GM12878 (cell line): ENCODE measurements at regions not wholly inside any gene's neighbourhood (a gene's known extent, or its start where the extent isn't known, plus 50 kb on each side); places are given as distances from the start of the nearest gene placed in this dataset.

Experiments
- ATAC-seq: fragments of 200-7000 bp; cut with Tn5 transposase; 3 replicates; pipeline ENCODE4 v1.9.1; 2020; ENCODE audit warnings: mild to moderate bottlenecking, moderate library complexity
- BruUV-seq: library from RNA; stranded (reverse); fragments of 400-500 nt; replicated peaks from 2 replicates; lab custom pipeline; 2021; lab: Mats Ljungman, UMichigan
- CTCF ChIA-PET: fragments of 300-600 bp; sonication (Branson Sonifier 250); formaldehyde crosslinking; extraction: SDS; loops from one replicate; lab custom pipeline; 2021; ENCODE audit warnings: inconsistent platforms; lab: Yijun Ruan, JAX
- POLR2A ChIA-PET: fragments of 350-600 bp; formaldehyde crosslinking; extraction: SDS; loops from one replicate; lab custom pipeline; 2021; ENCODE audit warnings: inconsistent platforms; lab: Charles Lee
- RAD21 ChIA-PET: fragments of 300-600 bp; sonication (Branson Sonifier 250); formaldehyde crosslinking; loops from one replicate; lab custom pipeline; 2023; ENCODE audit warnings: antibody characterized with exemption; ENCODE audit not compliant: unreplicated experiment; lab: Charles Lee
- SMC1A ChIA-PET: fragments of 300-600 bp; sonication (Branson Sonifier 250); formaldehyde crosslinking; loops from one replicate; lab custom pipeline; 2023; ENCODE audit not compliant: unreplicated experiment, uncharacterized antibody; lab: Charles Lee
- DNase-seq: peaks from one replicate; pipeline ENCODE4 v3.0.0-alpha.2; 2011; ENCODE audit warnings: low read depth, low spot score
- FAIRE-seq: peaks from 3 replicates; lab custom pipeline; 2011; peaks lifted over from hg19 to GRCh38; lab: Jason Lieb, UNC
- H2AFZ ChIP-seq: 2 replicates; pipeline ENCODE4 v1.6.0; 2011; ENCODE audit warnings: low read depth, low read length, control low read depth; ENCODE audit not compliant: control insufficient read depth
- H3K27ac ChIP-seq: 2 replicates; pipeline ENCODE4 v1.5.1; 2011; ENCODE audit warnings: control low read depth; ENCODE audit not compliant: control insufficient read depth, insufficient read depth
- H3K27me3 ChIP-seq, 2 experiments: replicated peaks in 1 of 2; 2 replicates each; pipeline versions ENCODE4 v1.6.0 to v1.6.1; 2011; ENCODE audit warnings: low read length in 1 of 2; ENCODE audit not compliant: control insufficient read depth in 2 of 2, insufficient read depth in 2 of 2
- H3K36me3 ChIP-seq, 2 experiments: 2 replicates each; pipeline ENCODE4 v1.5.1; 2011; ENCODE audit warnings: low read length in 1 of 2; ENCODE audit not compliant: control insufficient read depth in 2 of 2, insufficient read depth in 2 of 2
- H3K4me1 ChIP-seq: 2 replicates; pipeline ENCODE4 v1.6.1; 2011; ENCODE audit warnings: mild to moderate bottlenecking, low read length, moderate library complexity, mixed read lengths; ENCODE audit not compliant: control insufficient read depth, insufficient read depth
- H3K4me2 ChIP-seq: 2 replicates; pipeline ENCODE4 v1.6.0; 2011; ENCODE audit warnings: control low read depth; ENCODE audit not compliant: control insufficient read depth, insufficient read depth
- H3K4me3 ChIP-seq: fragments of 200-600 bp; sonication (generic); 2 replicates; pipeline ENCODE4 v1.5.1; 2016
- H3K79me2 ChIP-seq: 2 replicates; pipeline ENCODE4 v1.6.0; 2011; ENCODE audit warnings: low read length; ENCODE audit not compliant: control insufficient read depth, insufficient read depth
- H3K9ac ChIP-seq: 2 replicates; pipeline ENCODE4 v1.8.0; 2011; ENCODE audit warnings: low read length, control low read depth, mixed read lengths; ENCODE audit not compliant: control insufficient read depth, insufficient read depth
- H3K9me3 ChIP-seq: replicated peaks from 3 replicates; pipeline ENCODE4 v1.5.1; 2011; ENCODE audit warnings: mild to moderate bottlenecking, low read length; ENCODE audit not compliant: control insufficient read depth, insufficient read depth
- H4K20me1 ChIP-seq: 2 replicates; pipeline ENCODE4 v1.6.0; 2011; ENCODE audit not compliant: control insufficient read depth, insufficient read depth
- EED ChIP-seq: sonication (generic); IDR thresholded peaks from 2 replicates; pipeline ENCODE4 v1.6.1; 2016; ENCODE audit warnings: antibody characterized with exemption, low read depth
- HDAC6 ChIP-seq: fragments of 200-600 bp; sonication (generic); IDR thresholded peaks from one replicate; pipeline ENCODE4 v1.8.0; 2017; ENCODE audit warnings: antibody characterized with exemption; ENCODE audit not compliant: unreplicated experiment
- IRF4 ChIP-seq: IDR thresholded peaks from 2 replicates; pipeline ENCODE4 v1.6.1; 2011; ENCODE audit warnings: low read depth, low read length
- PML ChIP-seq: IDR thresholded peaks from 2 replicates; pipeline ENCODE4 v1.6.1; 2012; ENCODE audit warnings: low read length, inconsistent platforms
- RCOR1 ChIP-seq: conservative IDR thresholded peaks from 2 replicates; pipeline ENCODE4 v1.6.1; 2012; ENCODE audit warnings: low read depth, low read length, improper control_type of control experiment
- RUNX3 ChIP-seq: IDR thresholded peaks from 2 replicates; pipeline ENCODE4 v1.6.1; 2012; ENCODE audit warnings: low read length, inconsistent platforms
- SUZ12 ChIP-seq: fragments of 200-600 bp; sonication (generic); IDR thresholded peaks from one replicate; pipeline ENCODE4 v1.6.1; 2018; ENCODE audit warnings: antibody characterized with exemption, mild to moderate bottlenecking; ENCODE audit not compliant: unreplicated experiment
- TCF12 ChIP-seq: IDR thresholded peaks from 2 replicates; pipeline ENCODE4 v1.6.1; 2011; ENCODE audit warnings: low read depth, mild to moderate bottlenecking, low read length
- ZNF24 ChIP-seq: fragments of 450-650 bp; IDR thresholded peaks from 2 replicates; pipeline ENCODE4 v1.6.1; 2017; ENCODE audit warnings: antibody characterized with exemption, mild to moderate bottlenecking
- WGBS: methylation state at CpG from one replicate; pipeline ENCODE4 v1.1.6; 2016; ENCODE audit warnings: low lambda C conversion rate; ENCODE audit not compliant: insufficient replicate concordance, insufficient coverage; ENCODE audit errors: missing lambda C conversion rate; 5-methylcytosine and 5-hydroxymethylcytosine counted together
- in situ Hi-C: fragments of 300-500 bp; cut with MboI; formaldehyde crosslinking; loops from 9 replicates; pipeline ENCODE4 v1.14.3; 2018; ENCODE audit warnings: mixed read lengths
- intact Hi-C: fragments of 100-400 bp; cut with micrococcal nuclease; formaldehyde crosslinking; loops from one replicate; pipeline ENCODE4 v1.14.2; 2022; ENCODE audit not compliant: unreplicated experiment
- TF ChIP-seq, protein P1 (sequence below): fragments of 450-650 bp; IDR thresholded peaks from 2 replicates; pipeline ENCODE4 v1.6.1; 2017; ENCODE audit warnings: antibody characterized with exemption, mild to moderate bottlenecking, moderate library complexity
- TF ChIP-seq, protein P2 (sequence below): IDR thresholded peaks from 2 replicates; pipeline ENCODE4 v1.6.1; 2012; ENCODE audit warnings: low read length, inconsistent platforms
- TF ChIP-seq, protein P3 (sequence below): fragments of 450-650 bp; IDR thresholded peaks from 2 replicates; pipeline ENCODE4 v1.6.1; 2017; ENCODE audit warnings: mild to moderate bottlenecking, moderate library complexity
- TF ChIP-seq, protein P4 (sequence below): fragments of 450-650 bp; conservative IDR thresholded peaks from 2 replicates; pipeline ENCODE4 v1.6.1; 2017; ENCODE audit warnings: mild to moderate bottlenecking, moderate library complexity
- TF ChIP-seq, protein P5 (sequence below): fragments of 450-650 bp; IDR thresholded peaks from 2 replicates; pipeline ENCODE4 v1.6.1; 2017; ENCODE audit warnings: low read depth, mild to moderate bottlenecking, moderate library complexity

DNA sequence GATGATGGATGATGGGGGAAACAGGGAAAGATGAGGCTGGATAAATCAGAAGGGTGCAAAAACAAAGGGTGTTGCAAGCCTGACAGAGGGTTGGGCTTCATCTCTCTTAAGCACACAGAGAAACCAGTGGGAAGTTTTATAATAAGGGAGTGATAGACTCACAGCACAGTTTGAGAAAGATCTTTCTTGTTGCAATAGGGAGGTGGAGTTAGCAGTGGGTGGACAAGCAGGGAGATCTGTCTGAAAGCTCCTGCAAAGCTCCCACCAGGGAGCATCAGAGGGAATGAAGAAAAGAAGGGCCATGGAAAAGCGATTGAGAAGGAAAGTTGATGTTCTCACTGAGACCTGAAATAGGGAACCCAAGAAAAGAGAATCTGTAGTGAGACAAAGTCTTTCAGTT, 64.9 kb downstream of the BOD1L2 start:
- ATAC-seq (no peak), FAIRE-seq (no peak), DNase-seq (no peak)
- no peaks in the 10 kb centered on the region for H3K79me2 ChIP-seq
- no peak overlapping the region for H3K9ac ChIP-seq
- ChIA-PET POLR2A (no interaction called here), SMC1A (no interaction called here), CTCF (no interaction called here), RAD21 (no interaction called here)
- H3K4me2 ChIP-seq: no peak overlapping the region
- intact Hi-C loops (no loop called here), in situ Hi-C loops (no loop called here)
- H4K20me1 ChIP-seq: no peaks in the 10 kb centered on the region
- H3K9me3 ChIP-seq: no peaks in the 10 kb centered on the region
- H3K27ac ChIP-seq: no peak overlapping the region
- H3K4me1 ChIP-seq: no peaks in the 10 kb centered on the region; the same call in 1 of the 2 replicates
- no TSS peak for BruUV-seq
- no peak overlapping the region for H2AFZ ChIP-seq
- 36% methylated on average over 1 of the region's 1 CpG for WGBS
- H3K36me3 ChIP-seq: no peaks in the 10 kb centered on the region
- H3K27me3 ChIP-seq: peaks cover 0 to 3% of the 10 kb centered on the region in 2 experiments; a peak in 2 of 4 replicates
- H3K4me3 ChIP-seq: no peak overlapping the region
- no peak for TF ChIP-seq SUZ12
- no peak for TF ChIP-seq EED
- TF ChIP-seq, protein P1, sequence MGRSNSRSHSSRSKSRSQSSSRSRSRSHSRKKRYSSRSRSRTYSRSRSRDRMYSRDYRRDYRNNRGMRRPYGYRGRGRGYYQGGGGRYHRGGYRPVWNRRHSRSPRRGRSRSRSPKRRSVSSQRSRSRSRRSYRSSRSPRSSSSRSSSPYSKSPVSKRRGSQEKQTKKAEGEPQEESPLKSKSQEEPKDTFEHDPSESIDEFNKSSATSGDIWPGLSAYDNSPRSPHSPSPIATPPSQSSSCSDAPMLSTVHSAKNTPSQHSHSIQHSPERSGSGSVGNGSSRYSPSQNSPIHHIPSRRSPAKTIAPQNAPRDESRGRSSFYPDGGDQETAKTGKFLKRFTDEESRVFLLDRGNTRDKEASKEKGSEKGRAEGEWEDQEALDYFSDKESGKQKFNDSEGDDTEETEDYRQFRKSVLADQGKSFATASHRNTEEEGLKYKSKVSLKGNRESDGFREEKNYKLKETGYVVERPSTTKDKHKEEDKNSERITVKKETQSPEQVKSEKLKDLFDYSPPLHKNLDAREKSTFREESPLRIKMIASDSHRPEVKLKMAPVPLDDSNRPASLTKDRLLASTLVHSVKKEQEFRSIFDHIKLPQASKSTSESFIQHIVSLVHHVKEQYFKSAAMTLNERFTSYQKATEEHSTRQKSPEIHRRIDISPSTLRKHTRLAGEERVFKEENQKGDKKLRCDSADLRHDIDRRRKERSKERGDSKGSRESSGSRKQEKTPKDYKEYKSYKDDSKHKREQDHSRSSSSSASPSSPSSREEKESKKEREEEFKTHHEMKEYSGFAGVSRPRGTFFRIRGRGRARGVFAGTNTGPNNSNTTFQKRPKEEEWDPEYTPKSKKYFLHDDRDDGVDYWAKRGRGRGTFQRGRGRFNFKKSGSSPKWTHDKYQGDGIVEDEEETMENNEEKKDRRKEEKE: no peak
- TF ChIP-seq, protein P2, sequence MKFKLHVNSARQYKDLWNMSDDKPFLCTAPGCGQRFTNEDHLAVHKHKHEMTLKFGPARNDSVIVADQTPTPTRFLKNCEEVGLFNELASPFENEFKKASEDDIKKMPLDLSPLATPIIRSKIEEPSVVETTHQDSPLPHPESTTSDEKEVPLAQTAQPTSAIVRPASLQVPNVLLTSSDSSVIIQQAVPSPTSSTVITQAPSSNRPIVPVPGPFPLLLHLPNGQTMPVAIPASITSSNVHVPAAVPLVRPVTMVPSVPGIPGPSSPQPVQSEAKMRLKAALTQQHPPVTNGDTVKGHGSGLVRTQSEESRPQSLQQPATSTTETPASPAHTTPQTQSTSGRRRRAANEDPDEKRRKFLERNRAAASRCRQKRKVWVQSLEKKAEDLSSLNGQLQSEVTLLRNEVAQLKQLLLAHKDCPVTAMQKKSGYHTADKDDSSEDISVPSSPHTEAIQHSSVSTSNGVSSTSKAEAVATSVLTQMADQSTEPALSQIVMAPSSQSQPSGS: no peak
- TF ChIP-seq, protein P3, sequence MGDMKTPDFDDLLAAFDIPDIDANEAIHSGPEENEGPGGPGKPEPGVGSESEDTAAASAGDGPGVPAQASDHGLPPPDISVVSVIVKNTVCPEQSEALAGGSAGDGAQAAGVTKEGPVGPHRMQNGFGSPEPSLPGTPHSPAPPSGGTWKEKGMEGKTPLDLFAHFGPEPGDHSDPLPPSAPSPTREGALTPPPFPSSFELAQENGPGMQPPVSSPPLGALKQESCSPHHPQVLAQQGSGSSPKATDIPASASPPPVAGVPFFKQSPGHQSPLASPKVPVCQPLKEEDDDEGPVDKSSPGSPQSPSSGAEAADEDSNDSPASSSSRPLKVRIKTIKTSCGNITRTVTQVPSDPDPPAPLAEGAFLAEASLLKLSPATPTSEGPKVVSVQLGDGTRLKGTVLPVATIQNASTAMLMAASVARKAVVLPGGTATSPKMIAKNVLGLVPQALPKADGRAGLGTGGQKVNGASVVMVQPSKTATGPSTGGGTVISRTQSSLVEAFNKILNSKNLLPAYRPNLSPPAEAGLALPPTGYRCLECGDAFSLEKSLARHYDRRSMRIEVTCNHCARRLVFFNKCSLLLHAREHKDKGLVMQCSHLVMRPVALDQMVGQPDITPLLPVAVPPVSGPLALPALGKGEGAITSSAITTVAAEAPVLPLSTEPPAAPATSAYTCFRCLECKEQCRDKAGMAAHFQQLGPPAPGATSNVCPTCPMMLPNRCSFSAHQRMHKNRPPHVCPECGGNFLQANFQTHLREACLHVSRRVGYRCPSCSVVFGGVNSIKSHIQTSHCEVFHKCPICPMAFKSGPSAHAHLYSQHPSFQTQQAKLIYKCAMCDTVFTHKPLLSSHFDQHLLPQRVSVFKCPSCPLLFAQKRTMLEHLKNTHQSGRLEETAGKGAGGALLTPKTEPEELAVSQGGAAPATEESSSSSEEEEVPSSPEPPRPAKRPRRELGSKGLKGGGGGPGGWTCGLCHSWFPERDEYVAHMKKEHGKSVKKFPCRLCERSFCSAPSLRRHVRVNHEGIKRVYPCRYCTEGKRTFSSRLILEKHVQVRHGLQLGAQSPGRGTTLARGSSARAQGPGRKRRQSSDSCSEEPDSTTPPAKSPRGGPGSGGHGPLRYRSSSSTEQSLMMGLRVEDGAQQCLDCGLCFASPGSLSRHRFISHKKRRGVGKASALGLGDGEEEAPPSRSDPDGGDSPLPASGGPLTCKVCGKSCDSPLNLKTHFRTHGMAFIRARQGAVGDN: no peak
- no peak for TF ChIP-seq HDAC6
- no peak for TF ChIP-seq PML
- no peak for TF ChIP-seq RCOR1
- TF ChIP-seq, protein P4, sequence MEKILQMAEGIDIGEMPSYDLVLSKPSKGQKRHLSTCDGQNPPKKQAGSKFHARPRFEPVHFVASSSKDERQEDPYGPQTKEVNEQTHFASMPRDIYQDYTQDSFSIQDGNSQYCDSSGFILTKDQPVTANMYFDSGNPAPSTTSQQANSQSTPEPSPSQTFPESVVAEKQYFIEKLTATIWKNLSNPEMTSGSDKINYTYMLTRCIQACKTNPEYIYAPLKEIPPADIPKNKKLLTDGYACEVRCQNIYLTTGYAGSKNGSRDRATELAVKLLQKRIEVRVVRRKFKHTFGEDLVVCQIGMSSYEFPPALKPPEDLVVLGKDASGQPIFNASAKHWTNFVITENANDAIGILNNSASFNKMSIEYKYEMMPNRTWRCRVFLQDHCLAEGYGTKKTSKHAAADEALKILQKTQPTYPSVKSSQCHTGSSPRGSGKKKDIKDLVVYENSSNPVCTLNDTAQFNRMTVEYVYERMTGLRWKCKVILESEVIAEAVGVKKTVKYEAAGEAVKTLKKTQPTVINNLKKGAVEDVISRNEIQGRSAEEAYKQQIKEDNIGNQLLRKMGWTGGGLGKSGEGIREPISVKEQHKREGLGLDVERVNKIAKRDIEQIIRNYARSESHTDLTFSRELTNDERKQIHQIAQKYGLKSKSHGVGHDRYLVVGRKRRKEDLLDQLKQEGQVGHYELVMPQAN: no peak
- TF ChIP-seq, protein P5, sequence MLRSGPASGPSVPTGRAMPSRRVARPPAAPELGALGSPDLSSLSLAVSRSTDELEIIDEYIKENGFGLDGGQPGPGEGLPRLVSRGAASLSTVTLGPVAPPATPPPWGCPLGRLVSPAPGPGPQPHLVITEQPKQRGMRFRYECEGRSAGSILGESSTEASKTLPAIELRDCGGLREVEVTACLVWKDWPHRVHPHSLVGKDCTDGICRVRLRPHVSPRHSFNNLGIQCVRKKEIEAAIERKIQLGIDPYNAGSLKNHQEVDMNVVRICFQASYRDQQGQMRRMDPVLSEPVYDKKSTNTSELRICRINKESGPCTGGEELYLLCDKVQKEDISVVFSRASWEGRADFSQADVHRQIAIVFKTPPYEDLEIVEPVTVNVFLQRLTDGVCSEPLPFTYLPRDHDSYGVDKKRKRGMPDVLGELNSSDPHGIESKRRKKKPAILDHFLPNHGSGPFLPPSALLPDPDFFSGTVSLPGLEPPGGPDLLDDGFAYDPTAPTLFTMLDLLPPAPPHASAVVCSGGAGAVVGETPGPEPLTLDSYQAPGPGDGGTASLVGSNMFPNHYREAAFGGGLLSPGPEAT: no peak
- no peak for TF ChIP-seq TCF12
- no peak for TF ChIP-seq RUNX3
- no peak for TF ChIP-seq ZNF24
- no peak for TF ChIP-seq IRF4
